VCaP (cell line): ENCODE measurements at regions not wholly inside any gene's neighbourhood (a gene's known extent, or its start where the extent isn't known, plus 50 kb on each side); places are given as distances from the start of the nearest gene placed in this dataset.

Experiments used
- H3K27ac ChIP-seq: fragments of 450-650 bp; 2 replicates; pipeline ENCODE4 v1.5.1; 2017
- CTCF ChIP-seq: fragments of 450-650 bp; conservative IDR thresholded peaks from 2 replicates; pipeline ENCODE4 v1.5.1; 2017; ENCODE audit warnings: mild to moderate bottlenecking, moderate library complexity

GRCh38 chr11:116099541-116099940 is 595.3 kb upstream of the CADM1 start:
- H3K27ac ChIP-seq = no peak overlapping the region
- TF ChIP-seq CTCF = no peak

- H3K27ac ChIP-seq = no peak overlapping the region
- no peak for TF ChIP-seq CTCF
Measured at GRCh38 chr11:116096272-116096995, 592.2 kb upstream of the CADM1 start.

GRCh38 chr11:116093481-116094270 is 589.5 kb upstream of the CADM1 start:
- no peak for TF ChIP-seq CTCF
- H3K27ac ChIP-seq = no peak overlapping the region

GRCh38 chr11:116093065-116093464 is 588.9 kb upstream of the CADM1 start:
- no peak overlapping the region for H3K27ac ChIP-seq
- TF ChIP-seq CTCF = no peak

GRCh38 chr11:116086426-116086825 is 582.2 kb upstream of the CADM1 start:
- H3K27ac ChIP-seq = no peak overlapping the region
- TF ChIP-seq CTCF = no peak

- H3K27ac ChIP-seq = no peak overlapping the region
- TF ChIP-seq CTCF = no peak
Measured at GRCh38 chr11:116085031-116085635, 580.9 kb upstream of the CADM1 start.

- TF ChIP-seq CTCF = no peak
- no peak overlapping the region for H3K27ac ChIP-seq
Measured at GRCh38 chr11:116084511-116084910, 580.3 kb upstream of the CADM1 start.
